CD4-positive, CD25-positive, alpha-beta regulatory T cell (primary cell): ENCODE measurements at regions not wholly inside any gene's neighbourhood (a gene's known extent, or its start where the extent isn't known, plus 50 kb on each side); places are given as distances from the start of the nearest gene placed in this dataset.

Experiments used
- ATAC-seq, 2 donors: fragments of 150-1000 bp; cut with Tn5 transposase; one replicate each; pipeline ENCODE4 v1.10.0; 2021; ENCODE audit warnings: low read depth in 2 of 2, moderate number of reproducible peaks in 2 of 2, moderate library complexity in 1 of 2
- DNase-seq, 3 donors: peaks; one replicate each; pipeline versions ENCODE4 v3.0.0 to v3.0.0-alpha.2; 2012 to 2022; ENCODE audit warnings: mixed read lengths in 1 of 3
- H3K27ac ChIP-seq: one replicate; pipeline ENCODE4 v1.7.0; 2013; ENCODE audit warnings: mild to moderate bottlenecking, low read length; ENCODE audit not compliant: insufficient read depth, poor library complexity, severe bottlenecking
- H3K27me3 ChIP-seq: one replicate; pipeline ENCODE4 v1.7.0; 2013; ENCODE audit warnings: low read length; ENCODE audit not compliant: control insufficient read depth, insufficient read depth
- H3K36me3 ChIP-seq: one replicate; pipeline ENCODE4 v1.7.0; 2013; ENCODE audit warnings: mild to moderate bottlenecking, low read length, moderate library complexity; ENCODE audit not compliant: control insufficient read depth, insufficient read depth
- H3K4me1 ChIP-seq: 2 replicates; pipeline ENCODE4 v1.7.0; 2013; ENCODE audit warnings: mild to moderate bottlenecking, low read length; ENCODE audit not compliant: insufficient read depth, control insufficient read depth, poor library complexity, severe bottlenecking
- H3K4me3 ChIP-seq: one replicate; pipeline ENCODE4 v1.7.0; 2013; ENCODE audit warnings: low read depth, mild to moderate bottlenecking, low read length, moderate library complexity
- H3K9me3 ChIP-seq, 2 experiments: 1 replicate in 1 of 2; 2 replicates in 1 of 2; pipeline ENCODE4 v1.7.0; 2013; ENCODE audit warnings: low read length in 2 of 2, mild to moderate bottlenecking in 1 of 2, moderate library complexity in 1 of 2; ENCODE audit not compliant: control insufficient read depth in 2 of 2
- H3K27ac Mint-ChIP-seq, 3 donors: one replicate each; pipeline ENCODE4 v1.8.0; 2020 to 2022; ENCODE audit warnings: mild to moderate bottlenecking in 3 of 3, mixed read lengths in 3 of 3, moderate library complexity in 2 of 3
- H3K27me3 Mint-ChIP-seq: one replicate; pipeline ENCODE4 v1.8.0; 2022; ENCODE audit warnings: mild to moderate bottlenecking, mixed read lengths
- H3K36me3 Mint-ChIP-seq: one replicate; pipeline ENCODE4 v1.8.0; 2020; ENCODE audit warnings: mixed read lengths
- H3K4me1 Mint-ChIP-seq, 4 donors: one replicate each; pipeline ENCODE4 v1.8.0; 2020 to 2022; ENCODE audit warnings: mixed read lengths in 4 of 4, mild to moderate bottlenecking in 1 of 4
- H3K4me3 Mint-ChIP-seq, 4 donors: one replicate each; pipeline ENCODE4 v1.8.0; 2020 to 2022; ENCODE audit warnings: mild to moderate bottlenecking in 4 of 4, mixed read lengths in 4 of 4, moderate library complexity in 3 of 4
- H3K9me3 Mint-ChIP-seq, 7 donors: one replicate each; pipeline ENCODE4 v1.8.0; 2020 to 2022; ENCODE audit warnings: mixed read lengths in 7 of 7, mild to moderate bottlenecking in 3 of 7, moderate library complexity in 2 of 7

DNA sequence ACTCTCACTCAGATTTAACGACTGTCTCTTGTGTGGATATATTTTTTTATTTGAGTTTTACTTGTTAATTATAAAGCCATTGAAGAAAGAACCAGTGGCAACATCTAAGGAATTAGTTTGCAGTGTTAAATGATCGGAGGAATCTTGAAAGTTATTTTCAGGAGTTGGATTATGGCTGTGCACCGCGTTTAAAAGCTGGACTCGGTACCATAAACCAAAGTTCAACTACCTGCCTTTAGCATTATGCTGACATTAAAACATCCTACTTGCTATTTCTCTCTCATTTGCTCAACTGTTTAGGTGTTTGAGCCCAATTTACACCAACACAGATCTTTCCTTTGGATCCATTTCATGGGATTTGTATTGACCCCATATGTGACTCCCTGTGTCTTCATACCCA, 289.4 kb upstream of the SASH1 start:
- Histone ChIP-seq H3K4me1 (no peaks in the 10 kb centered on the region), H3K36me3 (no peaks in the 10 kb centered on the region), H3K27ac (no peak overlapping the region), H3K4me3 (no peak overlapping the region), H3K9me3 (no peaks in the 10 kb centered on the region), H3K27me3 (no peaks in the 10 kb centered on the region)
- Mint-ChIP-seq H3K27ac (no peak overlapping the region), H3K27me3 (no peaks in the 10 kb centered on the region), H3K36me3 (no peaks in the 10 kb centered on the region), H3K4me3 (no peak overlapping the region), H3K9me3 (peaks cover 0 to 10% (median 5%) of the 10 kb centered on the region in 7 donors), H3K4me1 (no peaks in the 10 kb centered on the region)
- DNase-seq = no peak
- no peak for ATAC-seq

- no peak for ATAC-seq
- H3K27ac Mint-ChIP-seq = no peak overlapping the region
- H3K4me3 ChIP-seq = no peak overlapping the region
- no peaks in the 10 kb centered on the region for H3K4me1 ChIP-seq
- no peak for DNase-seq
- peaks cover 0 to 2% of the 10 kb centered on the region in 2 experiments for H3K9me3 ChIP-seq
- H3K4me3 Mint-ChIP-seq = no peak overlapping the region
- H3K4me1 Mint-ChIP-seq = no peaks in the 10 kb centered on the region
- peaks cover 0 to 12% (median 5%) of the 10 kb centered on the region in 7 donors for H3K9me3 Mint-ChIP-seq
- H3K36me3 ChIP-seq = no peaks in the 10 kb centered on the region
- no peak overlapping the region for H3K27ac ChIP-seq
- H3K36me3 Mint-ChIP-seq = no peaks in the 10 kb centered on the region
- no peaks in the 10 kb centered on the region for H3K27me3 ChIP-seq
- H3K27me3 Mint-ChIP-seq = no peaks in the 10 kb centered on the region
Observed at GRCh38 chr6:148053796-148054195, 288.8 kb upstream of the SASH1 start.

DNA sequence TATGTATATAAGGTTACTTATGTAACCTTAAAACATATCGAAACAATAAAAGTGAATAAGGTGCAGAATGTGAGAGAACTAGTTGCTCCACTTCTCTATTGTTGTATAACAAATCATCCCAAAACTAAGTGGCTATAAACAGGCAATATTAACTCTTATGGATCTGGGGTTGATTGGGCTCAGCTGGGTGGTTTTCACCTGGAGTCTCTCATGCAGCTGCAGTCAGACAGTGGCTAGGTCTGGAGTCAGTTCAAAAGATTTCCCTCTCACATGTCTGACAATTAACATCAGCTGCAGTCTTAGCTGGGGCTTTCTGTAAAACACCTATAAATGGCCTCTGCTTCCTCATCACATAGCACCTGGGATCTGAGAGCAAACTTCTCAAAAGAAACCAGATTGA, 288.4 kb upstream of the SASH1 start:
- H3K4me1 Mint-ChIP-seq = no peaks in the 10 kb centered on the region
- Histone ChIP-seq H3K27me3 (no peaks in the 10 kb centered on the region), H3K9me3 (peaks cover 0 to 2% of the 10 kb centered on the region in 2 experiments), H3K4me3 (no peak overlapping the region), H3K27ac (no peak overlapping the region), H3K36me3 (no peaks in the 10 kb centered on the region), H3K4me1 (no peaks in the 10 kb centered on the region)
- H3K27ac Mint-ChIP-seq = no peak overlapping the region
- no peak for ATAC-seq
- H3K4me3 Mint-ChIP-seq = no peak overlapping the region
- H3K9me3 Mint-ChIP-seq = peaks cover 0 to 16% (median 5%) of the 10 kb centered on the region in 7 donors
- no peaks in the 10 kb centered on the region for H3K36me3 Mint-ChIP-seq
- no peak for DNase-seq
- no peaks in the 10 kb centered on the region for H3K27me3 Mint-ChIP-seq

GRCh38 chr6:148055419-148055818, 287.2 kb upstream of the SASH1 start:
- Histone ChIP-seq H3K9me3 (peaks cover 2 to 5% of the 10 kb centered on the region in 2 experiments), H3K4me3 (no peak overlapping the region), H3K36me3 (no peaks in the 10 kb centered on the region), H3K27me3 (no peaks in the 10 kb centered on the region), H3K4me1 (no peaks in the 10 kb centered on the region), H3K27ac (no peak overlapping the region)
- Mint-ChIP-seq H3K4me3 (no peak overlapping the region), H3K4me1 (no peaks in the 10 kb centered on the region), H3K9me3 (peaks cover 0 to 20% (median 8%) of the 10 kb centered on the region in 7 donors), H3K27ac (no peak overlapping the region), H3K36me3 (peaks cover under 1% of the 10 kb centered on the region), H3K27me3 (no peaks in the 10 kb centered on the region)
- ATAC-seq (no peak), DNase-seq (no peak)

DNA sequence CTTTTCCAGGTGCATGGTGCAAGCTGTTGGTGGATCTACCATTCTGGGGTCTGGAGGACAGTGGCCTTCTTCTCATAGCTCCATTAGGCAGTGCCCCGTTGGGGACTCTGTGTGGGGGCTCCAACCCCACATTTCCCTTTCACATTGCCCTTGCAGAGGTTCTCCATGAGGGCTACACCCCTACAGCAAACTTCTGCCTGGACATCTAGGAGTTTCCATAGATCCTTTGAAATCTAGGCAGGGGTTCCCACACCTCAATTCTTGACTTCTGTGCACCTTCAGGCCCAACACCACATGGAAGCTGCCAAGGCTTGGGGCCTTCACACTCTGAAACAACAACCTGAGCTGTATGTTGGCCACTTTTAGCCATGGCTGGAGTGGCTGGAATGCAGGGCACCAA, 282.8 kb upstream of the SASH1 start:
- H3K27ac Mint-ChIP-seq = no peak overlapping the region
- H3K4me3 Mint-ChIP-seq = no peak overlapping the region
- no peaks in the 10 kb centered on the region for H3K27me3 ChIP-seq

GRCh38 chr6:148064406-148065134, 278.1 kb upstream of the SASH1 start:
- peaks cover 4% of the 10 kb centered on the region for H3K36me3 Mint-ChIP-seq
- H3K9me3 Mint-ChIP-seq = peaks cover 4 to 21% (median 11%) of the 10 kb centered on the region in 7 donors
- no peak overlapping the region for H3K4me3 Mint-ChIP-seq
- H3K4me1 Mint-ChIP-seq = no peaks in the 10 kb centered on the region
- no peaks in the 10 kb centered on the region for H3K27me3 ChIP-seq
- no peaks in the 10 kb centered on the region for H3K27me3 Mint-ChIP-seq
- no peak overlapping the region for H3K27ac ChIP-seq
- DNase-seq = no peak
- no peak overlapping the region for H3K27ac Mint-ChIP-seq
- peaks cover 0 to 5% of the 10 kb centered on the region in 2 experiments for H3K9me3 ChIP-seq
- H3K4me3 ChIP-seq = no peak overlapping the region
- no peaks in the 10 kb centered on the region for H3K36me3 ChIP-seq
- ATAC-seq = no peak
- no peaks in the 10 kb centered on the region for H3K4me1 ChIP-seq

More for the DNA sequence above, 282.8 kb upstream of the SASH1 start:
- no peaks in the 10 kb centered on the region for H3K36me3 ChIP-seq
- no peak overlapping the region for H3K4me3 ChIP-seq
- H3K9me3 Mint-ChIP-seq = peaks cover 5 to 28% (median 12%) of the 10 kb centered on the region in 7 donors
- DNase-seq (no peak), ATAC-seq (no peak)
- H3K36me3 Mint-ChIP-seq = peaks cover 4% of the 10 kb centered on the region
- no peaks in the 10 kb centered on the region for H3K4me1 ChIP-seq
- H3K27me3 Mint-ChIP-seq = no peaks in the 10 kb centered on the region
- H3K27ac ChIP-seq = no peak overlapping the region
- no peaks in the 10 kb centered on the region for H3K4me1 Mint-ChIP-seq
- peaks cover 2 to 5% of the 10 kb centered on the region in 2 experiments for H3K9me3 ChIP-seq

GRCh38 chr6:148068437-148069061, 274.1 kb upstream of the SASH1 start:
- no peaks in the 10 kb centered on the region for H3K36me3 ChIP-seq
- H3K27me3 Mint-ChIP-seq = peaks cover 4% of the 10 kb centered on the region
- no peak overlapping the region for H3K27ac Mint-ChIP-seq
- no peak for DNase-seq
- no peaks in the 10 kb centered on the region for H3K4me1 ChIP-seq
- no peak overlapping the region for H3K4me3 ChIP-seq
- peaks cover 3 to 18% (median 8%) of the 10 kb centered on the region in 7 donors for H3K9me3 Mint-ChIP-seq
- H3K9me3 ChIP-seq = no peaks in the 10 kb centered on the region
- no peak overlapping the region for H3K4me3 Mint-ChIP-seq
- no peak overlapping the region for H3K27ac ChIP-seq
- H3K36me3 Mint-ChIP-seq = no peaks in the 10 kb centered on the region
- H3K27me3 ChIP-seq = no peaks in the 10 kb centered on the region
- H3K4me1 Mint-ChIP-seq = no peaks in the 10 kb centered on the region
- no peak for ATAC-seq

- no peaks in the 10 kb centered on the region for H3K27me3 ChIP-seq
- Mint-ChIP-seq H3K9me3 (peaks cover 0 to 14% (median 7%) of the 10 kb centered on the region in 7 donors), H3K4me1 (no peaks in the 10 kb centered on the region), H3K27ac (no peak overlapping the region), H3K36me3 (no peaks in the 10 kb centered on the region), H3K4me3 (no peak overlapping the region), H3K27me3 (peaks cover 4% of the 10 kb centered on the region)
- H3K36me3 ChIP-seq = no peaks in the 10 kb centered on the region
- ATAC-seq (no peak), DNase-seq (no peak)
- no peaks in the 10 kb centered on the region for H3K9me3 ChIP-seq
- no peaks in the 10 kb centered on the region for H3K4me1 ChIP-seq
- H3K27ac ChIP-seq = no peak overlapping the region
- H3K4me3 ChIP-seq = no peak overlapping the region
Observed at GRCh38 chr6:148069256-148069655, 273.4 kb upstream of the SASH1 start.
